CD4-positive, alpha-beta T cell treated with Interleukin-4 for 1 hour (primary cell): ENCODE measurements at regions not wholly inside any gene's neighbourhood (a gene's known extent, or its start where the extent isn't known, plus 50 kb on each side); places are given as distances from the start of the nearest gene placed in this dataset.
"Not testable (repeated sequence)": the region's sequence is repeated elsewhere in the genome, so short reads cannot be mapped to it uniquely, and the experiment has no call there.

Experiments
- DNase-seq, 2 donors: peaks; one replicate each; pipeline ENCODE4 v3.0.0-alpha.2; 2020 to 2022

- DNase-seq: no peak
These were observed 95.1 kb upstream of the MRPS22 start for GRCh38 chr3:139248593-139249255.

- DNase-seq: no peak
These were observed 92.3 kb upstream of the MRPS22 start for GRCh38 chr3:139251529-139251928.

GRCh38 chr3:139252719-139253118, 91.1 kb upstream of the MRPS22 start:
- no peak for DNase-seq

- DNase-seq: no peak
These were observed 85.5 kb upstream of the MRPS22 start for GRCh38 chr3:139258276-139258675.

- DNase-seq: no peak
These were observed 84.4 kb upstream of the MRPS22 start for GRCh38 chr3:139259398-139259797.

- DNase-seq: peak in 1 of 2 donors; percentile 10
These were observed 83.8 kb upstream of the MRPS22 start for GRCh38 chr3:139260041-139260486.

GRCh38 chr3:139260793-139261736, 82.8 kb upstream of the MRPS22 start:
- DNase-seq: peak in 1 of 2 donors; percentile 4

GRCh38 chr3:139261754-139262586, 81.8 kb upstream of the MRPS22 start:
- DNase-seq: peak in 1 of 2 donors; percentile 3

- DNase-seq: no peak
These were observed 80.0 kb upstream of the MRPS22 start for GRCh38 chr3:139263798-139264197.

- no peak for DNase-seq
These were observed 79.4 kb upstream of the MRPS22 start for GRCh38 chr3:139264375-139264774.

- DNase-seq: peak in 1 of 2 donors; percentile 2
These were observed 78.4 kb upstream of the MRPS22 start for GRCh38 chr3:139265131-139266016.

- DNase-seq: no peak
These were observed 76.2 kb upstream of the MRPS22 start for GRCh38 chr3:139267300-139268246.

- DNase-seq: no peak
These were observed 73.8 kb upstream of the MRPS22 start for GRCh38 chr3:139269984-139270383.

- DNase-seq: not testable (repeated sequence)
These were observed 73.2 kb upstream of the MRPS22 start for GRCh38 chr3:139270652-139271051.

- DNase-seq: no peak
These were observed 63.7 kb upstream of the MRPS22 start for GRCh38 chr3:139280027-139280671.

GRCh38 chr3:139281096-139281495, 62.7 kb upstream of the MRPS22 start:
- no peak for DNase-seq

- DNase-seq: no peak
These were observed 62.2 kb upstream of the MRPS22 start for GRCh38 chr3:139281522-139282196.

GRCh38 chr3:139283301-139283700, 60.5 kb upstream of the MRPS22 start:
- no peak for DNase-seq

- DNase-seq: no peak
These were observed 59.6 kb upstream of the MRPS22 start for GRCh38 chr3:139284221-139284620.

- no peak for DNase-seq
These were observed 58.1 kb upstream of the MRPS22 start for GRCh38 chr3:139285691-139286090.
